H1 (cell line): ENCODE measurements at regions not wholly inside any gene's neighbourhood (a gene's known extent, or its start where the extent isn't known, plus 50 kb on each side); places are given as distances from the start of the nearest gene placed in this dataset.

Source experiments
- CTCF ChIA-PET: fragments of 300-600 bp; sonication (Branson Sonifier 250); formaldehyde crosslinking; loops from one replicate; lab custom pipeline; 2021; ENCODE audit not compliant: partially characterized antibody; lab: Charles Lee
- POLR2A ChIA-PET: fragments of 300-600 bp; sonication (Branson Sonifier 250); formaldehyde crosslinking; loops from one replicate; lab custom pipeline; 2021; ENCODE audit warnings: inconsistent platforms; ENCODE audit not compliant: partially characterized antibody; lab: Charles Lee
- DNase-seq, 2 experiments: peaks; one replicate each; pipeline versions ENCODE4 v3.0.0 to v3.0.0-alpha.2; 2010 to 2022; ENCODE audit warnings: low spot score in 2 of 2, low read depth in 1 of 2, mixed read lengths in 1 of 2
- FAIRE-seq: peaks from 2 replicates; lab custom pipeline; 2011; peaks lifted over from hg19 to GRCh38; lab: Jason Lieb, UNC
- H2AFZ ChIP-seq: 2 replicates; pipeline ENCODE4 v1.8.1; 2012; ENCODE audit warnings: low read length, inconsistent platforms
- H2AK5ac ChIP-seq: 2 replicates; pipeline ENCODE4 v1.6.1; 2013; ENCODE audit warnings: low read depth, low read length
- H2BK120ac ChIP-seq: replicated peaks from 2 replicates; pipeline ENCODE3; 2013; ENCODE audit warnings: low read depth, low read length, inconsistent platforms
- H2BK12ac ChIP-seq: 2 replicates; pipeline ENCODE4 v1.6.1; 2013; ENCODE audit warnings: low read depth, low read length
- H2BK15ac ChIP-seq: 2 replicates; pipeline ENCODE4 v1.6.1; 2013; ENCODE audit warnings: low read length
- H2BK20ac ChIP-seq: 2 replicates; pipeline ENCODE4 v1.6.1; 2013; ENCODE audit warnings: low read length
- H2BK5ac ChIP-seq: 2 replicates; pipeline ENCODE4 v1.6.1; 2013; ENCODE audit warnings: low read depth, low read length
- H3K14ac ChIP-seq: 2 replicates; pipeline ENCODE4 v1.6.1; 2013; ENCODE audit warnings: inconsistent platforms; ENCODE audit not compliant: insufficient read length
- H3K18ac ChIP-seq: 2 replicates; pipeline ENCODE4 v1.6.1; 2013; ENCODE audit warnings: low read length; ENCODE audit errors: extremely low read depth
- H3K23ac ChIP-seq: 2 replicates; pipeline ENCODE4 v1.6.1; 2013; ENCODE audit warnings: inconsistent platforms; ENCODE audit not compliant: insufficient read length
- H3K23me2 ChIP-seq: 2 replicates; pipeline ENCODE4 v1.6.1; 2013; ENCODE audit warnings: low read depth, low read length
- H3K27ac ChIP-seq: 2 replicates; pipeline ENCODE4 v1.6.1; 2011; ENCODE audit warnings: low read depth, low read length, inconsistent platforms
- H3K27me3 ChIP-seq, 4 experiments: replicated peaks in 1 of 4; 1 replicate in 1 of 4; 2 replicates in 3 of 4; pipeline versions ENCODE4 v1.6.1 to v1.8.1; 2011 to 2013; ENCODE audit warnings: low read length in 3 of 4, mild to moderate bottlenecking in 3 of 4, inconsistent platforms in 2 of 4, mixed read lengths in 2 of 4, moderate library complexity in 1 of 4; ENCODE audit not compliant: control insufficient read depth in 3 of 4, insufficient read depth in 3 of 4; ENCODE audit errors: extremely low read depth in 1 of 4
- H3K36me3 ChIP-seq, 4 experiments: 2 replicates each; pipeline versions ENCODE4 v1.6.1 to v1.8.1; 2011 to 2013; ENCODE audit warnings: mild to moderate bottlenecking in 4 of 4, low read length in 3 of 4, moderate library complexity in 2 of 4, control low read depth in 1 of 4, inconsistent platforms in 1 of 4; ENCODE audit not compliant: insufficient read depth in 4 of 4, control insufficient read depth in 2 of 4
- H3K4ac ChIP-seq: replicated peaks from 2 replicates; pipeline ENCODE3; 2013; ENCODE audit warnings: low read length, low read depth, mixed read lengths, inconsistent platforms; ENCODE audit not compliant: insufficient read length
- H3K4me1 ChIP-seq, 4 experiments: replicated peaks in 1 of 4; 1 replicate in 1 of 4; 2 replicates in 3 of 4; pipeline versions ENCODE4 v1.6.1 to v1.8.1; 2011 to 2013; ENCODE audit warnings: low read length in 3 of 4, inconsistent platforms in 2 of 4, mixed read lengths in 1 of 4; ENCODE audit not compliant: insufficient read depth in 4 of 4, control insufficient read depth in 3 of 4
- H3K4me2 ChIP-seq, 2 experiments: 2 replicates each; pipeline versions ENCODE4 v1.6.1 to v1.8.1; 2011 to 2013; ENCODE audit warnings: low read depth in 2 of 2, low read length in 2 of 2, control low read depth in 1 of 2, inconsistent platforms in 1 of 2, mild to moderate bottlenecking in 1 of 2; ENCODE audit not compliant: insufficient read depth in 1 of 2
- H3K4me3 ChIP-seq, 4 experiments: fragments of 200-600, 300-600 bp in 1 of 4; sonication (generic), shearing (Covaris generic), sonication (Bioruptor Twin) in 1 of 4; 2 replicates each; pipeline versions ENCODE4 v1.5.1 to v1.8.1; 2011 to 2016; ENCODE audit warnings: low read length in 4 of 4, low read depth in 3 of 4, control low read depth in 2 of 4, inconsistent platforms in 2 of 4, mild to moderate bottlenecking in 2 of 4, mixed read lengths in 1 of 4, moderate library complexity in 1 of 4; ENCODE audit not compliant: insufficient read depth in 2 of 4; ENCODE audit errors: extremely low read depth in 1 of 4
- H3K56ac ChIP-seq: replicated peaks from 2 replicates; pipeline ENCODE3; 2013; ENCODE audit warnings: low read depth, mild to moderate bottlenecking, mixed read lengths, low read length, inconsistent platforms; ENCODE audit not compliant: insufficient read length
- H3K79me1 ChIP-seq: 2 replicates; pipeline ENCODE4 v1.6.1; 2013; ENCODE audit warnings: low read depth, low read length, control low read depth
- H3K79me2 ChIP-seq, 2 experiments: 2 replicates each; pipeline versions ENCODE4 v1.6.1 to v1.8.1; 2012 to 2013; ENCODE audit warnings: low read length in 2 of 2, mild to moderate bottlenecking in 2 of 2, inconsistent platforms in 1 of 2; ENCODE audit not compliant: insufficient read depth in 2 of 2, control insufficient read depth in 1 of 2
- H3K9ac ChIP-seq, 4 experiments: replicated peaks in 1 of 4; 1 replicate in 1 of 4; 2 replicates in 3 of 4; pipeline versions ENCODE4 v1.6.1 to v1.8.1; 2011 to 2013; ENCODE audit warnings: low read depth in 3 of 4, low read length in 3 of 4, control low read depth in 2 of 4, mild to moderate bottlenecking in 2 of 4, moderate library complexity in 2 of 4, inconsistent platforms in 1 of 4; ENCODE audit errors: extremely low read depth in 1 of 4
- H3K9me3 ChIP-seq, 2 experiments: 2 replicates each; pipeline versions ENCODE4 v1.6.1 to v1.8.1; 2012 to 2013; ENCODE audit warnings: mild to moderate bottlenecking in 2 of 2, moderate library complexity in 2 of 2, control low read depth in 1 of 2, inconsistent platforms in 1 of 2, low read depth in 1 of 2, low read length in 1 of 2, mixed read lengths in 1 of 2; ENCODE audit not compliant: insufficient read depth in 2 of 2
- H4K20me1 ChIP-seq, 2 experiments: replicated peaks in 1 of 2; 2 replicates each; pipeline versions ENCODE3 to v1.8.1; 2011 to 2013; ENCODE audit warnings: inconsistent platforms in 2 of 2, low read length in 2 of 2, mild to moderate bottlenecking in 1 of 2; ENCODE audit not compliant: insufficient read depth in 2 of 2, control insufficient read depth in 1 of 2
- H4K5ac ChIP-seq: 2 replicates; pipeline ENCODE4 v1.6.1; 2013; ENCODE audit warnings: low read length, low read depth, mixed read lengths, inconsistent platforms; ENCODE audit not compliant: insufficient read length
- H4K8ac ChIP-seq: 2 replicates; pipeline ENCODE4 v1.8.0; 2013; ENCODE audit warnings: mild to moderate bottlenecking, moderate library complexity, low read length, inconsistent platforms; ENCODE audit not compliant: insufficient read depth; ENCODE audit errors: extremely low read depth
- H4K91ac ChIP-seq: replicated peaks from 2 replicates; pipeline ENCODE3; 2013; ENCODE audit warnings: low read length, mixed read lengths, inconsistent platforms; ENCODE audit not compliant: insufficient read length
- ATF2 ChIP-seq: IDR thresholded peaks from 2 replicates; pipeline ENCODE4 v1.6.1; 2012; ENCODE audit warnings: low read length, inconsistent platforms
- BACH1 ChIP-seq: IDR thresholded peaks from 2 replicates; pipeline ENCODE4 v1.6.1; 2012; ENCODE audit warnings: low read length, improper control_type of control experiment
- BRCA1 ChIP-seq: IDR thresholded peaks from 2 replicates; pipeline ENCODE4 v1.6.1; 2012; ENCODE audit warnings: low read depth, low read length, improper control_type of control experiment
- EGR1 ChIP-seq: IDR thresholded peaks from 2 replicates; pipeline ENCODE4 v1.6.1; 2011; ENCODE audit warnings: low read depth, low read length, borderline replicate concordance
- EP300 ChIP-seq, 2 experiments: IDR thresholded peaks; 1 replicate in 1 of 2; 2 replicates in 1 of 2; pipeline ENCODE4 v1.6.1; 2011 to 2012; ENCODE audit warnings: low read depth in 2 of 2, low read length in 2 of 2, mild to moderate bottlenecking in 2 of 2, borderline replicate concordance in 1 of 2, inconsistent platforms in 1 of 2, moderate library complexity in 1 of 2
- KDM5A ChIP-seq: fragments of 200-600 bp; IDR thresholded peaks from 2 replicates; pipeline ENCODE4 v1.7.1; 2012; ENCODE audit warnings: mild to moderate bottlenecking, low read length, inconsistent platforms, mixed read lengths
- MAFK ChIP-seq: IDR thresholded peaks from 2 replicates; pipeline ENCODE4 v1.6.1; 2012; ENCODE audit warnings: low read depth, mild to moderate bottlenecking, improper control_type of control experiment, low read length
- NANOG ChIP-seq: IDR thresholded peaks from 2 replicates; pipeline ENCODE4 v1.6.1; 2011; ENCODE audit warnings: low read length, low read depth, mild to moderate bottlenecking, inconsistent platforms; ENCODE audit not compliant: insufficient read depth, poor library complexity, severe bottlenecking
- NRF1 ChIP-seq: IDR thresholded peaks from 2 replicates; pipeline ENCODE4 v1.6.1; 2011; ENCODE audit warnings: mild to moderate bottlenecking, low read depth, low read length, improper control_type of control experiment
- POU5F1 ChIP-seq: IDR thresholded peaks from 2 replicates; pipeline ENCODE4 v1.6.1; 2011; ENCODE audit warnings: low read depth, mild to moderate bottlenecking, low read length, moderate library complexity
- SRF ChIP-seq: IDR thresholded peaks from 2 replicates; pipeline ENCODE4 v1.6.1; 2011; ENCODE audit warnings: mild to moderate bottlenecking, low read depth, low read length, moderate library complexity
- TAF1 ChIP-seq: IDR thresholded peaks from 2 replicates; pipeline ENCODE4 v1.6.1; 2011; ENCODE audit warnings: mild to moderate bottlenecking, low read depth, low read length
- TEAD4 ChIP-seq: IDR thresholded peaks from 2 replicates; pipeline ENCODE4 v1.6.1; 2012; ENCODE audit warnings: low read depth, low read length, inconsistent platforms, mixed read lengths
- YY1 ChIP-seq: IDR thresholded peaks from 2 replicates; pipeline ENCODE4 v1.6.1; 2011; ENCODE audit warnings: low read depth, mild to moderate bottlenecking, low read length
- WGBS, 2 experiments: shearing (Covaris generic) in 1 of 2; methylation state at CpG; one replicate each; pipeline versions ENCODE4 v1.1.6 to v1.1.7; 2013 to 2015; ENCODE audit warnings: low lambda C conversion rate in 2 of 2, mixed read lengths in 2 of 2, inconsistent platforms in 1 of 2, low coverage in 1 of 2, missing lambda C conversion rate in 1 of 2; ENCODE audit not compliant: insufficient replicate concordance in 2 of 2, insufficient coverage in 1 of 2, insufficient read length in 1 of 2; ENCODE audit errors: extremely low coverage in 1 of 2, missing lambda C conversion rate in 1 of 2; 5-methylcytosine and 5-hydroxymethylcytosine counted together

GRCh38 chr9:81822967-81823366, 105.3 kb upstream of the SPATA31D4 start:
- no peak for FAIRE-seq
- Histone ChIP-seq H4K5ac (no peak overlapping the region), H3K23me2 (no peaks in the 10 kb centered on the region), H4K91ac (no peak overlapping the region), H2AFZ (no peak overlapping the region), H3K4ac (no peak overlapping the region), H3K23ac (no peak overlapping the region), H3K36me3 (no peaks in the 10 kb centered on the region), H3K9ac (no peak overlapping the region), H4K8ac (no peak overlapping the region), H4K20me1 (no peaks in the 10 kb centered on the region), H3K79me2 (no peaks in the 10 kb centered on the region), H2BK15ac (no peak overlapping the region), H3K4me2 (no peak overlapping the region), H3K14ac (no peak overlapping the region), H2BK12ac (no peak overlapping the region), H3K9me3 (no peaks in the 10 kb centered on the region), H3K79me1 (no peaks in the 10 kb centered on the region), H2BK20ac (no peak overlapping the region), H2BK5ac (no peak overlapping the region), H3K27me3 (peaks cover 0 to 3% (median 0%) of the 10 kb centered on the region in 4 experiments; a peak in 2 of 7 replicates), H3K56ac (no peak overlapping the region), H2BK120ac (no peak overlapping the region), H3K4me1 (peaks cover 5 to 19% (median 12%) of the 10 kb centered on the region in 4 experiments), H2AK5ac (no peak overlapping the region), H3K18ac (no peak overlapping the region), H3K4me3 (no peak overlapping the region), H3K27ac (no peak overlapping the region)
- 93% methylated on average over 1 of the region's 1 CpG; no CpG with 5 or more reads in 1 of the 2 experiments for WGBS, 2 experiments
- ChIA-PET POLR2A (no interaction called here), CTCF (no interaction called here)
- no peak for DNase-seq
- TF ChIP-seq TAF1 (no peak), ATF2 (no peak), EGR1 (no peak), POU5F1 (no peak), BACH1 (no peak), MAFK (no peak), KDM5A (no peak), TEAD4 (no peak), BRCA1 (no peak), YY1 (no peak), NANOG (no peak), SRF (no peak), EP300 (IDR thresholded peaks at IDR 0.05; ENCODE audit: borderline replicate concordance in 1 of 2, low read depth in 2 of 2, low read length in 2 of 2) (no peak), NRF1 (no peak)
